Spinal cord (tissue), 9 donors: ENCODE measurements at regions not wholly inside any gene's neighbourhood (a gene's known extent, or its start where the extent isn't known, plus 50 kb on each side); places are given as distances from the start of the nearest gene placed in this dataset.

Experiments
- DNase-seq, 6 donors: peaks; one replicate each; pipeline versions ENCODE4 v3.0.0 to v3.0.0-alpha.2; 2013 to 2015; ENCODE audit warnings: low spot score in 6 of 6, low read depth in 4 of 6
- H3K27ac ChIP-seq: one replicate; pipeline ENCODE4 v1.5.1; 2013; ENCODE audit warnings: low read depth, low read length, control low read depth
- H3K27me3 ChIP-seq: one replicate; pipeline ENCODE4 v1.6.1; 2013; ENCODE audit warnings: low read length; ENCODE audit not compliant: control insufficient read depth, insufficient read depth
- H3K36me3 ChIP-seq: one replicate; pipeline ENCODE4 v1.6.1; 2013; ENCODE audit warnings: low read length; ENCODE audit not compliant: control insufficient read depth, insufficient read depth
- H3K4me1 ChIP-seq: one replicate; pipeline ENCODE4 v1.6.1; 2013; ENCODE audit warnings: low read length; ENCODE audit not compliant: control insufficient read depth, insufficient read depth
- H3K4me3 ChIP-seq: one replicate; pipeline ENCODE4 v1.5.1; 2013; ENCODE audit warnings: low read depth, low read length, control low read depth
- H3K9me3 ChIP-seq: one replicate; pipeline ENCODE4 v1.6.1; 2013; ENCODE audit warnings: low read length; ENCODE audit not compliant: control insufficient read depth, insufficient read depth
- WGBS: methylation state at CpG from one replicate; pipeline ENCODE4 v1.1.5; 2013; ENCODE audit warnings: missing lambda C conversion rate; ENCODE audit not compliant: insufficient coverage; 5-methylcytosine and 5-hydroxymethylcytosine counted together
- donor health status: healthy.

DNA sequence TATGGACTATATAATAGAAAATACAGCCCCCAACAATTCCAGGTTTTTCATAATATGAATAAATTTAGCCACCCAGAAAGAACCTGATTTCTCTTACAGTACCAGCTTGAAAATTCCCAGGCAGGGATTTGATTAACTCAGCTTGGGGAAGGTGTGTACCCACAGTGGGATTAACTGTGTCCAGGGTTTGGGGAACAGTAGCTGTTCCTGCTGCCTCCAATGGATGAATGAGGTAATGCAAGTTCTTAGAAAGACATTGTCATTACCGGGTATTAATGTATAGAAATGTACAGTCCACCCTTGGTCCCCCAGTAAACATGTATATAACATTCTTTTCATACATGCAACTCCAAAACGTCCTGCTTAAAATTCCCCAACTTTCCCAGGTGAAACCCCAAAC, 115.6 kb downstream of the LRIG3 start:
- no peaks in the 10 kb centered on the region for H3K27me3 ChIP-seq
- WGBS: no CpG with 5 or more reads among the region's 2 CpGs

DNA sequence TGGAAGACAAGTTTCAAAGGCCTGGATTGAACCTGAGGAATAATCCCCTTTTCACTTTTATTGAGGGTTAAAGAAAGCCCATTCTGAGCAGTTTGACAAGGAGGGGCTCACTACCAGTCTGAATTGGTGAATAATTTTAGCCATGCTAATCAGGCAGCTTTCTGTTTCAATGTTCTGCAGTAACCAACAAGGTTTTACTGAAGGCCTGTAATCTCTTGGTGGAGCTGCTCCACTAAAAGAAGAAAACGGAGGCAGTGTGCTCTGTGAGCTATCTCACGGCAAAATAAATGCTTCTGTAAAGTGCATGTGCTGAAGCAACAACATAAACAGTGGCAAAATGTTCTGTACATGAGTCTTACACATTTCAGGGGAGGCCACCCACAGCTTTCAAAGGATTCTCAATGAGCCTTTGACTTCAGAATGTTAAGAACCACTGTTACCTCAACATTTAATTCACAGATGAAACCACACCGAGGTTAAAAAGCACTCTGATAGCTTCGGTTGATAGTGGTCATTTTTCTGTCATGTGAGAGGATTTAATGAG, 111.2 kb downstream of the LRIG3 start:
- Histone ChIP-seq H3K27ac (no peak overlapping the region), H3K4me1 (no peaks in the 10 kb centered on the region), H3K4me3 (no peak overlapping the region), H3K9me3 (no peaks in the 10 kb centered on the region), H3K27me3 (no peaks in the 10 kb centered on the region), H3K36me3 (no peaks in the 10 kb centered on the region)
- DNase-seq: no peak
- WGBS: 63% methylated on average over 2 of the region's 4 CpGs

More for the DNA sequence above, 115.6 kb downstream of the LRIG3 start:
- Histone ChIP-seq H3K4me1 (no peaks in the 10 kb centered on the region), H3K4me3 (no peak overlapping the region), H3K9me3 (no peaks in the 10 kb centered on the region), H3K36me3 (no peaks in the 10 kb centered on the region), H3K27ac (no peak overlapping the region)
- DNase-seq: no peak

DNA sequence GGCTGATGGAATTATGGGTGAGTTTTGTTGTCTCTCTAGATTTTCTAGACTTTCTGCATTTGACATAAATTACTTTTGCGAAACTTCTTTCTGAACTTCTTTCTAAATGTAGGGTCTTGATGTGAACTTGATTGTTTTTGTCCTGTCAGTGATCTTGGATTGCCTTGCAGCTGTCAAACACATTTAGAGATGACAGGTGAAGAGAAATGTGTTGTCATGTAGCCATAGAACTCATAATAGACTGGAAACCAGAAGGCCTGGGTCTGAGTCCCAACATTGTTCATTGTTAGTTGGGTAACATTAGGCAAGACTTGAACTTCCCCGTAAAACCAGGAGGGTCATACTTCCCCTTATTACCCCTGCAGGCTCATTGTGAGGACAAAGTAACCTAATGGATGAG, 109.0 kb downstream of the LRIG3 start:
- Histone ChIP-seq H3K27me3 (no peaks in the 10 kb centered on the region), H3K36me3 (no peaks in the 10 kb centered on the region), H3K9me3 (no peaks in the 10 kb centered on the region), H3K4me3 (no peak overlapping the region), H3K27ac (no peak overlapping the region), H3K4me1 (no peaks in the 10 kb centered on the region)
- DNase-seq: no peak
- WGBS: no CpG with 5 or more reads among the region's 2 CpGs

GRCh38 chr12:58812214-58812613, 108.1 kb downstream of the LRIG3 start:
- H3K27ac ChIP-seq: no peak overlapping the region
- H3K36me3 ChIP-seq: no peaks in the 10 kb centered on the region
- no peaks in the 10 kb centered on the region for H3K27me3 ChIP-seq
- H3K9me3 ChIP-seq: no peaks in the 10 kb centered on the region
- no peak for DNase-seq
- no peaks in the 10 kb centered on the region for H3K4me1 ChIP-seq
- WGBS: no CpG with 5 or more reads among the region's 2 CpGs
- no peak overlapping the region for H3K4me3 ChIP-seq

GRCh38 chr12:58814036-58814435, 106.3 kb downstream of the LRIG3 start:
- Histone ChIP-seq H3K36me3 (no peaks in the 10 kb centered on the region), H3K9me3 (no peaks in the 10 kb centered on the region), H3K27me3 (no peaks in the 10 kb centered on the region), H3K27ac (no peak overlapping the region), H3K4me1 (no peaks in the 10 kb centered on the region), H3K4me3 (no peak overlapping the region)
- peak in 2 of 6 donors; percentile 46 to 53 for DNase-seq
- WGBS: no CpG with 5 or more reads among the region's 1 CpG

GRCh38 chr12:58815235-58815634, 105.1 kb downstream of the LRIG3 start:
- Histone ChIP-seq H3K9me3 (no peaks in the 10 kb centered on the region), H3K27ac (no peak overlapping the region)
- WGBS: no CpG with 5 or more reads among the region's 3 CpGs

DNA sequence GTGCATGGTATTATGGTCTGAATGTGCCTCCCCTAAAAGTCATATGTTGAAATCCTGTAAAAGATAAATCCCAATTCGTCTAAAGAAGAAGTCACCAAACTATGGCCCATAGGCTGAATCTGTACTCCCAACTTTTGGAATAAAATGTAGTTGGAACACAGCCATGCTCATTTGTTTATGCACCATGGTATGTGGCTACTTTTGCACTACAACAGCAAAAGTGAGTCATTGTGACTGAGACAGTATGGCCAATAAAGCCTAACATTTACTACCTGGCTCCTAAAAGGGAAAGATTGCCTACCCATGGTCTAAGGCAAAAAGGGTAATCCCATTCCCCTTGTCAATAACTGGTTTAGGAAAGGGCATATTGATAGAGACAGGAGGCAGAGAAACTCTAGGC, 101.8 kb downstream of the LRIG3 start:
- Histone ChIP-seq H3K4me1 (peaks cover 4% of the 10 kb centered on the region), H3K27me3 (no peaks in the 10 kb centered on the region), H3K4me3 (no peak overlapping the region), H3K9me3 (no peaks in the 10 kb centered on the region), H3K27ac (no peak overlapping the region), H3K36me3 (no peaks in the 10 kb centered on the region)
- WGBS: no CpG with 5 or more reads among the region's 1 CpG
- no peak for DNase-seq

More at GRCh38 chr12:58815235-58815634, 105.1 kb downstream of the LRIG3 start:
- Histone ChIP-seq H3K4me1 (peaks cover 4% of the 10 kb centered on the region), H3K4me3 (no peak overlapping the region), H3K36me3 (no peaks in the 10 kb centered on the region), H3K27me3 (no peaks in the 10 kb centered on the region)
- DNase-seq: no peak

DNA sequence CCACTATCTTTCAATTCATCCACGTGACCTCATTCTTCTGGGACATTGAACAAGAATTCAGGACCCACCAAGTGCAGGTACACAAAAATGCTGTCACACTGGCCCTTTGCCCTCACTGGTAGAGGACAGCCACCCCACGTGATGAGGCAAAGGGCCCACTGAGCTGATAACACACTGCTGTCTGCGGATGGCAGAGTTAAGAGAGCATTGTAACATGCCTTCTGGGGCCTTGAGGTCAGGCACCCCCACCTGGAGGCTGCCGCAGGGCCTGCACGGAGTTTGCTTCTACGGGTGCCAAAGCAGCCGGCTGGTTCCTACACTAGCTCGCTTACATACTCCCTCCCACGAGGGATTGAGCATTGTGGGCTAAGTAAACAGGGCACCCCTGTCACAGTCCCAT, 101.0 kb downstream of the LRIG3 start:
- Histone ChIP-seq H3K27ac (no peak overlapping the region), H3K9me3 (no peaks in the 10 kb centered on the region), H3K27me3 (no peaks in the 10 kb centered on the region), H3K4me3 (no peak overlapping the region), H3K36me3 (no peaks in the 10 kb centered on the region), H3K4me1 (peaks cover 4% of the 10 kb centered on the region)
- WGBS: 100% methylated on average over 5 of the region's 9 CpGs
- DNase-seq: no peak

GRCh38 chr12:58819985-58820384, 100.3 kb downstream of the LRIG3 start:
- H3K36me3 ChIP-seq: no peaks in the 10 kb centered on the region
- no peaks in the 10 kb centered on the region for H3K27me3 ChIP-seq
- H3K4me1 ChIP-seq: peaks cover 4% of the 10 kb centered on the region
- no peak overlapping the region for H3K4me3 ChIP-seq
- WGBS: no CpG with 5 or more reads among the region's 1 CpG
- no peaks in the 10 kb centered on the region for H3K9me3 ChIP-seq
- peak in 1 of 6 donors; percentile 58 for DNase-seq
- H3K27ac ChIP-seq: no peak overlapping the region
